T-helper 17 cell (primary cell): ENCODE measurements at regions not wholly inside any gene's neighbourhood (a gene's known extent, or its start where the extent isn't known, plus 50 kb on each side); places are given as distances from the start of the nearest gene placed in this dataset.

ENCODE experiments used
- ATAC-seq: fragments of 150-1000 bp; cut with Tn5 transposase; 2 replicates; pipeline ENCODE4 v1.10.0; 2021; ENCODE audit warnings: mild to moderate bottlenecking, moderate library complexity
- DNase-seq, 3 donors: peaks; one replicate each; pipeline versions ENCODE4 v3.0.0 to v3.0.0-alpha.2; 2020 to 2021
- H3K9me3 ChIP-seq: one replicate; pipeline ENCODE4 v1.7.0; 2013; ENCODE audit warnings: low read length, mild to moderate bottlenecking; ENCODE audit not compliant: control insufficient read depth, poor library complexity, severe bottlenecking
- H3K27ac Mint-ChIP-seq: one replicate; pipeline ENCODE4 v1.8.0; 2022; ENCODE audit warnings: mild to moderate bottlenecking, moderate library complexity, mixed read lengths
- H3K27me3 Mint-ChIP-seq: one replicate; pipeline ENCODE4 v1.8.0; 2022; ENCODE audit warnings: mixed read lengths
- H3K36me3 Mint-ChIP-seq: one replicate; pipeline ENCODE4 v1.8.0; 2022; ENCODE audit warnings: low read depth, mixed read lengths
- H3K4me1 Mint-ChIP-seq: one replicate; pipeline ENCODE4 v1.8.0; 2022; ENCODE audit warnings: mild to moderate bottlenecking, mixed read lengths
- H3K4me3 Mint-ChIP-seq: one replicate; pipeline ENCODE4 v1.8.0; 2022; ENCODE audit warnings: mild to moderate bottlenecking, moderate library complexity, mixed read lengths

- no peaks in the 10 kb centered on the region for H3K9me3 ChIP-seq
- Mint-ChIP-seq H3K27ac (no peak overlapping the region), H3K4me3 (no peak overlapping the region), H3K27me3 (no peaks in the 10 kb centered on the region), H3K36me3 (no peaks in the 10 kb centered on the region), H3K4me1 (no peaks in the 10 kb centered on the region)
- no peak for DNase-seq
- no peak for ATAC-seq
Measured at GRCh38 chr17:53150101-53150698, 672.5 kb upstream of the KIF2B start.

GRCh38 chr17:53149316-53149715 lies 673.4 kb upstream of the KIF2B start:
- DNase-seq (no peak), ATAC-seq (no peak)
- H3K27me3 Mint-ChIP-seq = no peaks in the 10 kb centered on the region
- H3K27ac Mint-ChIP-seq = no peak overlapping the region
- no peaks in the 10 kb centered on the region for H3K36me3 Mint-ChIP-seq
- H3K4me3 Mint-ChIP-seq = no peak overlapping the region
- H3K4me1 Mint-ChIP-seq = no peaks in the 10 kb centered on the region
- H3K9me3 ChIP-seq = no peaks in the 10 kb centered on the region

- no peak for ATAC-seq
- Mint-ChIP-seq H3K27ac (no peak overlapping the region), H3K4me1 (no peaks in the 10 kb centered on the region), H3K4me3 (no peak overlapping the region), H3K36me3 (no peaks in the 10 kb centered on the region), H3K27me3 (no peaks in the 10 kb centered on the region)
- H3K9me3 ChIP-seq = no peaks in the 10 kb centered on the region
- no peak for DNase-seq
Measured at GRCh38 chr17:53148058-53148457, 674.7 kb upstream of the KIF2B start.

GRCh38 chr17:53142890-53143289 lies 679.8 kb upstream of the KIF2B start:
- no peaks in the 10 kb centered on the region for H3K9me3 ChIP-seq
- no peaks in the 10 kb centered on the region for H3K36me3 Mint-ChIP-seq
- H3K27ac Mint-ChIP-seq = no peak overlapping the region
- H3K4me1 Mint-ChIP-seq = no peaks in the 10 kb centered on the region
- no peak overlapping the region for H3K4me3 Mint-ChIP-seq
- ATAC-seq = no peak
- DNase-seq = no peak
- no peaks in the 10 kb centered on the region for H3K27me3 Mint-ChIP-seq

- DNase-seq (no peak), ATAC-seq (no peak)
- Mint-ChIP-seq H3K27me3 (no peaks in the 10 kb centered on the region), H3K4me3 (no peak overlapping the region), H3K4me1 (no peaks in the 10 kb centered on the region), H3K36me3 (no peaks in the 10 kb centered on the region), H3K27ac (no peak overlapping the region)
- no peaks in the 10 kb centered on the region for H3K9me3 ChIP-seq
Measured at GRCh38 chr17:53141731-53142130, 681.0 kb upstream of the KIF2B start.

GRCh38 chr17:53141280-53141679 lies 681.4 kb upstream of the KIF2B start:
- Mint-ChIP-seq H3K27me3 (no peaks in the 10 kb centered on the region), H3K36me3 (no peaks in the 10 kb centered on the region), H3K4me3 (no peak overlapping the region), H3K4me1 (no peaks in the 10 kb centered on the region), H3K27ac (no peak overlapping the region)
- no peaks in the 10 kb centered on the region for H3K9me3 ChIP-seq
- DNase-seq = no peak
- no peak for ATAC-seq

GRCh38 chr17:53137869-53138268 lies 684.9 kb upstream of the KIF2B start:
- H3K36me3 Mint-ChIP-seq = no peaks in the 10 kb centered on the region
- no peaks in the 10 kb centered on the region for H3K9me3 ChIP-seq
- no peak overlapping the region for H3K4me3 Mint-ChIP-seq
- ATAC-seq (no peak), DNase-seq (no peak)
- no peaks in the 10 kb centered on the region for H3K27me3 Mint-ChIP-seq
- no peaks in the 10 kb centered on the region for H3K4me1 Mint-ChIP-seq
- H3K27ac Mint-ChIP-seq = no peak overlapping the region

GRCh38 chr17:53135969-53136368 lies 686.8 kb upstream of the KIF2B start:
- Mint-ChIP-seq H3K4me3 (no peak overlapping the region), H3K36me3 (no peaks in the 10 kb centered on the region), H3K27me3 (no peaks in the 10 kb centered on the region), H3K4me1 (no peaks in the 10 kb centered on the region), H3K27ac (no peak overlapping the region)
- ATAC-seq = no peak
- DNase-seq = no peak
- H3K9me3 ChIP-seq = no peaks in the 10 kb centered on the region

GRCh38 chr17:53134548-53134947 lies 688.2 kb upstream of the KIF2B start:
- no peaks in the 10 kb centered on the region for H3K27me3 Mint-ChIP-seq
- no peaks in the 10 kb centered on the region for H3K9me3 ChIP-seq
- DNase-seq (no peak), ATAC-seq (no peak)
- H3K4me3 Mint-ChIP-seq = no peak overlapping the region
- H3K27ac Mint-ChIP-seq = no peak overlapping the region
- H3K4me1 Mint-ChIP-seq = no peaks in the 10 kb centered on the region
- H3K36me3 Mint-ChIP-seq = no peaks in the 10 kb centered on the region

- no peaks in the 10 kb centered on the region for H3K36me3 Mint-ChIP-seq
- H3K4me3 Mint-ChIP-seq = no peak overlapping the region
- H3K4me1 Mint-ChIP-seq = no peaks in the 10 kb centered on the region
- ATAC-seq (no peak), DNase-seq (no peak)
- H3K27me3 Mint-ChIP-seq = no peaks in the 10 kb centered on the region
- H3K27ac Mint-ChIP-seq = no peak overlapping the region
- no peaks in the 10 kb centered on the region for H3K9me3 ChIP-seq
Measured at GRCh38 chr17:53133876-53134275, 688.9 kb upstream of the KIF2B start.

GRCh38 chr17:53129863-53130262 lies 692.9 kb upstream of the KIF2B start:
- H3K4me1 Mint-ChIP-seq = no peaks in the 10 kb centered on the region
- H3K36me3 Mint-ChIP-seq = no peaks in the 10 kb centered on the region
- H3K4me3 Mint-ChIP-seq = no peak overlapping the region
- no peak overlapping the region for H3K27ac Mint-ChIP-seq
- H3K27me3 Mint-ChIP-seq = no peaks in the 10 kb centered on the region
- DNase-seq = no peak
- no peaks in the 10 kb centered on the region for H3K9me3 ChIP-seq
- ATAC-seq = no peak

GRCh38 chr17:53127331-53127730 lies 695.4 kb upstream of the KIF2B start:
- Mint-ChIP-seq H3K27ac (no peak overlapping the region), H3K4me3 (no peak overlapping the region), H3K36me3 (no peaks in the 10 kb centered on the region), H3K4me1 (no peaks in the 10 kb centered on the region), H3K27me3 (no peaks in the 10 kb centered on the region)
- ATAC-seq (no peak), DNase-seq (no peak)
- no peaks in the 10 kb centered on the region for H3K9me3 ChIP-seq

GRCh38 chr17:53122966-53123365 lies 699.8 kb upstream of the KIF2B start:
- no peak overlapping the region for H3K4me3 Mint-ChIP-seq
- no peaks in the 10 kb centered on the region for H3K27me3 Mint-ChIP-seq
- H3K36me3 Mint-ChIP-seq = no peaks in the 10 kb centered on the region
- ATAC-seq = no peak
- H3K9me3 ChIP-seq = no peaks in the 10 kb centered on the region
- H3K4me1 Mint-ChIP-seq = no peaks in the 10 kb centered on the region
- H3K27ac Mint-ChIP-seq = no peak overlapping the region
- no peak for DNase-seq

- Mint-ChIP-seq H3K27me3 (no peaks in the 10 kb centered on the region), H3K4me1 (no peaks in the 10 kb centered on the region), H3K36me3 (no peaks in the 10 kb centered on the region), H3K27ac (no peak overlapping the region), H3K4me3 (no peak overlapping the region)
- H3K9me3 ChIP-seq = no peaks in the 10 kb centered on the region
- ATAC-seq (no peak), DNase-seq (no peak)
Measured at GRCh38 chr17:53119773-53120172, 703.0 kb upstream of the KIF2B start.
